Ishikawa (cell line): ENCODE measurements at regions not wholly inside any gene's neighbourhood (a gene's known extent, or its start where the extent isn't known, plus 50 kb on each side); places are given as distances from the start of the nearest gene placed in this dataset.

Experiments
- CEBPB ChIP-seq: IDR thresholded peaks from 2 replicates; pipeline ENCODE4 v1.6.1; 2012
- CREB1 ChIP-seq: IDR thresholded peaks from 2 replicates; pipeline ENCODE4 v1.6.1; 2012; ENCODE audit warnings: low read depth
- EGR1 ChIP-seq: IDR thresholded peaks from 2 replicates; pipeline ENCODE4 v1.6.1; 2012
- EP300 ChIP-seq: IDR thresholded peaks from 2 replicates; pipeline ENCODE4 v1.6.1; 2012; ENCODE audit warnings: borderline replicate concordance
- MAX ChIP-seq: IDR thresholded peaks from 2 replicates; pipeline ENCODE4 v1.6.1; 2012
- RAD21 ChIP-seq: IDR thresholded peaks from 2 replicates; pipeline ENCODE4 v1.6.1; 2012; ENCODE audit warnings: low read depth
- TCF12 ChIP-seq: IDR thresholded peaks from 2 replicates; pipeline ENCODE4 v1.6.1; 2012; ENCODE audit warnings: low read depth
- TEAD4 ChIP-seq: IDR thresholded peaks from 2 replicates; pipeline ENCODE4 v1.6.1; 2012
- YY1 ChIP-seq: IDR thresholded peaks from 2 replicates; pipeline ENCODE4 v1.6.1; 2012; ENCODE audit warnings: low read depth

- TF ChIP-seq CEBPB (no peak), CREB1 (no peak), EP300 (no peak), MAX (no peak), YY1 (no peak), EGR1 (no peak), TEAD4 (no peak), TCF12 (no peak), RAD21 (no peak)
These were observed 388.5 kb upstream of the NFE2L3 start for GRCh38 chr7:25763463-25763860.
